ENCODE measurements at regions not wholly inside any gene's neighbourhood (a gene's known extent, or its start where the extent isn't known, plus 50 kb on each side); places are given as distances from the start of the nearest gene placed in this dataset.
"Not testable (repeated sequence)": the region's sequence is repeated elsewhere in the genome, so short reads cannot be mapped to it uniquely, and the experiment has no call there.

DNA sequence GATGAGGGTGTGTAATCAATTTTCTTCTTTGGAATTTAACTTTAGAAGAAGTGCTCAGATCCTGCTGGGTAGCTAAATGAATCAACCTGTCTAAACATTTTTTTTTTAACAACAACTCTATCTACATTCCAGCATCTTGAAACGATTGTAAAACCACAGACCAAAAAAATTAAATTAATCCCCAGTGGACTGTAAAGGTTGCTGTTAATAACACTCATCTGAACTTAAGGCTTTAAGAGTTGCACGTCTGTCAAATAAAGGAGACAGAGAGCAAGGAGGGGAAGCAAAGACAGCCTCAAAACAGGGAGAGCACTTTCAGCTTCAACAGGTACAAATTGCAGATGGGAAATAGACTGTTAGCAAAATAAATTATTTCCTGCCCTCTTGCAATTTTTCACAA lies 548.5 kb downstream of the DTWD2 start:
- Histone ChIP-seq H3K27me3 (ENCODE audit: control insufficient read depth in 1 of 2, insufficient read depth in 2 of 2, low read length in 2 of 2) (no peaks in the 10 kb centered on the region), H3K9ac (ENCODE audit: low read depth in 1 of 2, low read length in 2 of 2) (no peak overlapping the region), H3K27ac (ENCODE audit: low read depth, low read length) (no peak overlapping the region)

DNA sequence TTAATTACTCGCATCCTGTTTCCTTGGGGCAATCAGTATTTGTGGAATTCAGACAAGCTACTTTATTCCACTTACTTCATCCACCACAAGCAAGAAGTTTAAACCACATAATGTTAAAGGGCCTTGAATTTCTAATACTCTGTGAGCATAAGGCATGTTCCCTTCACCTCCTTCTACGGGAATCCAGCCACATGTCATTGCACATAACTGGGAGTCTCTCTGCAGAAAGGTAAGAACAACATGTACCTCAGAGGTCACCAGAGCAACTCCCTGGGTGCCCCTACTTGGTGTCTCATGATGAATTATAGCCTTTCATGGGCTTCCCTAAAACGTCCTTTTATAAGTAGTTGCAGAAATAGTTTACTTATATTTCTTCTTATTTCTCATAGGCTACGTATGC lies 553.2 kb downstream of the DTWD2 start:
- H3K4me1 ChIP-seq (ENCODE audit: control insufficient read depth in 1 of 2, insufficient read depth in 2 of 2, low read length in 2 of 2) = no peaks in the 10 kb centered on the region
- H3K27ac ChIP-seq (ENCODE audit: low read depth, low read length) = no peak overlapping the region
- H3K9me3 ChIP-seq (ENCODE audit: control insufficient read depth in 1 of 2, low read length in 2 of 2) = no peaks in the 10 kb centered on the region
- H3K9ac ChIP-seq (ENCODE audit: low read depth in 1 of 2, low read length in 2 of 2) = no peak overlapping the region
- H3K4me3 ChIP-seq (ENCODE audit: low read depth in 1 of 2, low read length in 2 of 2) = no peak overlapping the region
- H3K36me3 ChIP-seq (ENCODE audit: control insufficient read depth in 1 of 2, insufficient read depth in 2 of 2, low read length in 2 of 2) = no peaks in the 10 kb centered on the region
- H3K27me3 ChIP-seq (ENCODE audit: control insufficient read depth in 1 of 2, insufficient read depth in 2 of 2, low read length in 2 of 2) = no peaks in the 10 kb centered on the region

More for the DNA sequence above, 548.5 kb downstream of the DTWD2 start:
- H3K4me1 ChIP-seq (ENCODE audit: control insufficient read depth in 1 of 2, insufficient read depth in 2 of 2, low read length in 2 of 2) = no peaks in the 10 kb centered on the region
- H3K36me3 ChIP-seq (ENCODE audit: control insufficient read depth in 1 of 2, insufficient read depth in 2 of 2, low read length in 2 of 2) = no peaks in the 10 kb centered on the region
- H3K9me3 ChIP-seq (ENCODE audit: control insufficient read depth in 1 of 2, low read length in 2 of 2) = no peaks in the 10 kb centered on the region
- no peak overlapping the region for H3K4me3 ChIP-seq (ENCODE audit: low read depth in 1 of 2, low read length in 2 of 2)

DNA sequence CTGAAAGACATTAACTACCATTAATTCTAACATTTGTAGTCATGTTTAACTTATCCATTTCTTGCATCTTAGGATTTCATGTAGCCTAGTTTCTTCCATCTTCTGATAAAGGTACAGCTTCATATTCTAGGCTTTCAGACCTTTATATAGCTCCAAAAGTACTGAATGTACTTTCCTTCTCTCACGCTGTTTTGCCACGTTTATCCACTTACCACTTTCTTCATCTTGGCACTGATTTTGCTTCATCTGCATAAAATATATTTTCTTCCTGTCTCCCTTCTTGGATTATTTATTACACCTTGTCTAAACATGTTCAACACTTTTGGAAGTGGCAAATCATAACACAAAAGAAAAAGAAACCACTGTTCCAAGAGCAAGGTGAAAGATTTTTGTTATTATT lies 553.8 kb downstream of the DTWD2 start:
- no peak overlapping the region for H3K4me3 ChIP-seq (ENCODE audit: low read depth in 1 of 2, low read length in 2 of 2)
- H3K36me3 ChIP-seq (ENCODE audit: control insufficient read depth in 1 of 2, insufficient read depth in 2 of 2, low read length in 2 of 2) = no peaks in the 10 kb centered on the region
- no peaks in the 10 kb centered on the region for H3K4me1 ChIP-seq (ENCODE audit: control insufficient read depth in 1 of 2, insufficient read depth in 2 of 2, low read length in 2 of 2)
- H3K27me3 ChIP-seq (ENCODE audit: control insufficient read depth in 1 of 2, insufficient read depth in 2 of 2, low read length in 2 of 2) = no peaks in the 10 kb centered on the region
- H3K9ac ChIP-seq (ENCODE audit: low read depth in 1 of 2, low read length in 2 of 2) = no peak overlapping the region
- H3K9me3 ChIP-seq (ENCODE audit: control insufficient read depth in 1 of 2, low read length in 2 of 2) = no peaks in the 10 kb centered on the region
- no peak overlapping the region for H3K27ac ChIP-seq (ENCODE audit: low read depth, low read length)

DNA sequence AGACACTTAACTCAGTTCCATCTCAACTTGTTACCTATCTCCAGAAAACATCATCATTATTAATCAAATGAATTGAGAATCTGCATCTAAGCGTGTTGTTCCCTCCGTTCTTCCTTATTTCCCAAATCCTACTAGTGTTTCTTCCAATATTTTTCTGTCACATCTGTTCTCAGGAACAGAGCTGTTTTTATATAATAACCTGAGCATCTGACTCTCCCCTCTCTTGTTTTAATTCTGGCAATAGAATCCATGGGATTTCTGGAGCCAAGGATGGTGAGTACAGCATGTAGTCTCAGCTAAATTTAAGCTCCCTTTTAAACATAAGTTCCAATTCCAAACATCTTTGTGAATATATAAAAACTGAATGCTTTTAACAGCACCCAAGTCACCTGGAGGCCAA lies 558.3 kb downstream of the DTWD2 start:
- H3K27me3 ChIP-seq (ENCODE audit: control insufficient read depth in 1 of 2, insufficient read depth in 2 of 2, low read length in 2 of 2) = no peaks in the 10 kb centered on the region
- H3K4me3 ChIP-seq (ENCODE audit: low read depth in 1 of 2, low read length in 2 of 2) = no peak overlapping the region
- H3K27ac ChIP-seq (ENCODE audit: low read depth, low read length) = no peak overlapping the region
- H3K4me1 ChIP-seq (ENCODE audit: control insufficient read depth in 1 of 2, insufficient read depth in 2 of 2, low read length in 2 of 2) = no peaks in the 10 kb centered on the region
- H3K9ac ChIP-seq (ENCODE audit: low read depth in 1 of 2, low read length in 2 of 2) = no peak overlapping the region
- H3K9me3 ChIP-seq (ENCODE audit: control insufficient read depth in 1 of 2, low read length in 2 of 2) = no peaks in the 10 kb centered on the region
- H3K36me3 ChIP-seq (ENCODE audit: control insufficient read depth in 1 of 2, insufficient read depth in 2 of 2, low read length in 2 of 2) = no peaks in the 10 kb centered on the region

DNA sequence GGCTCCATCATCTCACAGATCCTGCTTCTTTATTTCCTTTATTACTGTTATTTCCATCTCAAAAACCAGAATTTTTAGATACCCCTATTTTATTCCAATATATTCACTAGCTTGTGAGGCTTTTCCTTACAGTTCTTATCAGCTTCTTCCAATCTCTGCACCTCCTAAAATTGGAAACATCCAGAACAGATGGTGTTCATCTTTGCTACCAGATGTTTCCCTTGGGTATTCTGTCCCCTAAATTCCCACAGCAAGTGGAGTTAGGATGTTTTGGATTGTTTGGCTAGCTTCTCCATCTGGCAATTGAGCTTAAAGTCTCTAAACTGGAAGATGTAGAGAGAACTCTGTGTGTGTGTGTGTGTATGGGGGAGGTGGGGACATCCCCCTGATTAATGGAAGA lies 580.4 kb downstream of the DTWD2 start:
- H3K9me3 ChIP-seq (ENCODE audit: control insufficient read depth in 1 of 2, low read length in 2 of 2) = no peaks in the 10 kb centered on the region
- no peak overlapping the region for H3K9ac ChIP-seq (ENCODE audit: low read depth in 1 of 2, low read length in 2 of 2)
- H3K4me3 ChIP-seq (ENCODE audit: low read depth in 1 of 2, low read length in 2 of 2) = no peak overlapping the region
- no peaks in the 10 kb centered on the region for H3K27me3 ChIP-seq (ENCODE audit: control insufficient read depth in 1 of 2, insufficient read depth in 2 of 2, low read length in 2 of 2)
- H3K36me3 ChIP-seq (ENCODE audit: control insufficient read depth in 1 of 2, insufficient read depth in 2 of 2, low read length in 2 of 2) = no peaks in the 10 kb centered on the region
- H3K27ac ChIP-seq (ENCODE audit: low read depth, low read length) = no peak overlapping the region
- H3K4me1 ChIP-seq (ENCODE audit: control insufficient read depth in 1 of 2, insufficient read depth in 2 of 2, low read length in 2 of 2) = no peaks in the 10 kb centered on the region

DNA sequence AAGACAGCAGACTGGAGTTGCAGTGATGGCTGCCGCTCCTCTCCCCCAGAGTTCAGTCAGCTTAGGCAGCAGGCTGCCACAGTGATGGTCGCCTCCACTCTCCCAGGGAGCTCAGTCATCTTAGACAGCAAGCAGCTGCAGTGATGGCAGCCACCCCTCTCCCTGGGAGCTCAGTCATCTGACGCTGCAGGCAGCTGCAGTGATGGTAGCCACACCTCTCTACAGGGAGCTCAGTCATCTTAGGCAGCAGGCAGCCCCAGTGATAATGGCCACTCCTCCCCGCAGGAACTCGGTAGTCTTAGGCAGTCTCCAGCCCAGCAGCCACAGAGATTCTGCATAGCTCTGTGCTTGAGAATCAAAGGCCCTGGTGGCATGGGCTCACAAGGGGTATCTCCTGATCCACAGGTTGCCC lies 582.7 kb downstream of the DTWD2 start:
- Histone ChIP-seq H3K36me3 (ENCODE audit: control insufficient read depth in 1 of 2, insufficient read depth in 2 of 2, low read length in 2 of 2) (no peaks in the 10 kb centered on the region), H3K27ac (ENCODE audit: low read depth, low read length) (no peak overlapping the region), H3K9ac (ENCODE audit: low read depth in 1 of 2, low read length in 2 of 2) (no peak overlapping the region), H3K9me3 (ENCODE audit: control insufficient read depth in 1 of 2, low read length in 2 of 2) (peaks cover 0 to 3% of the 10 kb centered on the region in 2 donors), H3K4me1 (ENCODE audit: control insufficient read depth in 1 of 2, insufficient read depth in 2 of 2, low read length in 2 of 2) (no peaks in the 10 kb centered on the region), H3K4me3 (ENCODE audit: low read depth in 1 of 2, low read length in 2 of 2) (no peak overlapping the region), H3K27me3 (ENCODE audit: control insufficient read depth in 1 of 2, insufficient read depth in 2 of 2, low read length in 2 of 2) (no peaks in the 10 kb centered on the region)

DNA sequence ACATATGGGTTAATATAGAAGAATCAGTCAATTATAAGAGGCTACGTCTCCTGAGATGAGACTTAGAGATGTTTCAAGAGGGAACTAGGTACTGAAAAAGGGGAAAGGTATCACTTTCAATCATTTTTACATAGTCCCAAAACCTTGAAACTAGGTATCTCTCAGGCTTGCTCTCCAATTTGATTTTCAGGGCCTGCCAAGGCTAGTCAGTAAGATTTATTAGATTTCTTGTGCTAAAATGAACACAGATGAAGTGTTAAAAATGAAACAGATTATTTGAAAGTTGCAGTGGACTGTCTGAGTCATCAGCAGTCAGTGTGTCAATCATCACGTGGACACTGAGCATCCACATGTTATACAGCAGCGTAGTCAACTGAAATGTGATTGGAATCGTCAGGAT lies 591.1 kb downstream of the DTWD2 start:
- Histone ChIP-seq H3K4me3 (ENCODE audit: low read depth in 1 of 2, low read length in 2 of 2) (no peak overlapping the region), H3K9me3 (ENCODE audit: control insufficient read depth in 1 of 2, low read length in 2 of 2) (peaks cover 0 to 3% of the 10 kb centered on the region in 2 donors), H3K27ac (ENCODE audit: low read depth, low read length) (no peak overlapping the region), H3K36me3 (ENCODE audit: control insufficient read depth in 1 of 2, insufficient read depth in 2 of 2, low read length in 2 of 2) (no peaks in the 10 kb centered on the region), H3K4me1 (ENCODE audit: control insufficient read depth in 1 of 2, insufficient read depth in 2 of 2, low read length in 2 of 2) (no peaks in the 10 kb centered on the region), H3K27me3 (ENCODE audit: control insufficient read depth in 1 of 2, insufficient read depth in 2 of 2, low read length in 2 of 2) (no peaks in the 10 kb centered on the region), H3K9ac (ENCODE audit: low read depth in 1 of 2, low read length in 2 of 2) (no peak overlapping the region)

DNA sequence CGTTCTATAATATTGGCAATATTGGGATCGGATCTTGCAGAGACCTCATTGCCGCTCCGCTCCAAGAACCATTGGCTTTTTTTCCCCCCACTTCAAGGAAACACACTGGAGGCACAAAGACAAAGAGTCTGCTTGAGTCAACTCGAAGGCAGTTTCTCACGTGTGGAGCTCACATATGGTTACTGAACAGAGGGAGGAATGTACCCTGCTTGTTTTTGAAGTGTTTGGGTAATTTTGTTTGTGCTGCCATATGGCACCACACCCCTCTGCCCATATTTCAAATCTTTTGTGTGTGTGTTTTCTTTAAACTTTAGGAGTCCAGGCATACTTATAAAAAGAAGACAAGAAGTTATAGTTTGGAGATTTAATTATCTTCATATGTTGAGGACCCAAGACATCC lies 595.9 kb downstream of the DTWD2 start:
- no peaks in the 10 kb centered on the region for H3K9me3 ChIP-seq (ENCODE audit: control insufficient read depth in 1 of 2, low read length in 2 of 2)
- no peaks in the 10 kb centered on the region for H3K27me3 ChIP-seq (ENCODE audit: control insufficient read depth in 1 of 2, insufficient read depth in 2 of 2, low read length in 2 of 2)
- H3K4me1 ChIP-seq (ENCODE audit: control insufficient read depth in 1 of 2, insufficient read depth in 2 of 2, low read length in 2 of 2) = no peaks in the 10 kb centered on the region
- H3K4me3 ChIP-seq (ENCODE audit: low read depth in 1 of 2, low read length in 2 of 2) = no peak overlapping the region
- no peak overlapping the region for H3K27ac ChIP-seq (ENCODE audit: low read depth, low read length)
- no peaks in the 10 kb centered on the region for H3K36me3 ChIP-seq (ENCODE audit: control insufficient read depth in 1 of 2, insufficient read depth in 2 of 2, low read length in 2 of 2)
- no peak overlapping the region for H3K9ac ChIP-seq (ENCODE audit: low read depth in 1 of 2, low read length in 2 of 2)

DNA sequence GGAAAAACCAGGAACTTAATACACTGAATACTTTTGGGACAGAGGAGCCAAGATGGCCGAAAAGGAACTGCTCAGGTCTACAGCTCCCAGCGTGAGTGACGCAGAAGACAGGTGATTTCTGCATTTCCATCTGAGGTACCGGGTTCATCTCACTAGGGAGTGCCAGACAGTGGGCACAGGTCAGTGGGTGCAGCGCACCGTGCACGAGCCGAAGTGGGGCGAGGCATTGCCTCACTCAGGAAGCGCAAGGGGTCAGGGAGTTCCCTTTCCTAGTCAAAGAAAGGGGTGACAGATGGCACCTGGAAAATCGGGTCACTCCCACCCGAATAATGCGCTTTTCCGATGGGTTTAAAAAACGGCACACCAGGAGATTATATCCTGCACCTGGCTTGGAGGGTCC lies 605.4 kb downstream of the DTWD2 start:
- H3K4me1 ChIP-seq (ENCODE audit: control insufficient read depth in 1 of 2, insufficient read depth in 2 of 2, low read length in 2 of 2); H3K4me3 ChIP-seq (ENCODE audit: low read depth in 1 of 2, low read length in 2 of 2); H3K9me3 ChIP-seq (ENCODE audit: control insufficient read depth in 1 of 2, low read length in 2 of 2); H3K36me3 ChIP-seq (ENCODE audit: control insufficient read depth in 1 of 2, insufficient read depth in 2 of 2, low read length in 2 of 2); H3K27me3 ChIP-seq (ENCODE audit: control insufficient read depth in 1 of 2, insufficient read depth in 2 of 2, low read length in 2 of 2); H3K9ac ChIP-seq (ENCODE audit: low read depth in 1 of 2, low read length in 2 of 2); H3K27ac ChIP-seq (ENCODE audit: low read depth, low read length): not testable (repeated sequence)

DNA sequence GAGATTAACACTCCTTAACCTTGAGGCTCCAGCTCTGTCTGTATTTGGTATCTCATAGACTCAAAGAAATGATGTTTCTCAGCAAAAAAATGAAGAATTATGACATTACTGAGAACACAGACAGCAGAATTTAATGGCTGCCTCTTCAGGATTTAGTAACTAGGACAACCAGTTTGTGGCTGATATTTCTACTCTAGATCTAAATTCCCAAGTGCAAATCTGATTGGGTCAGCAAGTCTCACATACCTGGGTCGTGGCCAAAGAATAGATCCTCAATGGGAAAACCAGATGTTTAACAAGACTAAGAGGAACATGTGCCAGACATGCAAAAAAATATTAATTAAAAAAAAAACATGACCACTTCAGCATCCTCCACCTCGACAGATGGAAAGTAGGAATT lies 608.9 kb downstream of the DTWD2 start:
- Histone ChIP-seq H3K4me3 (ENCODE audit: low read depth in 1 of 2, low read length in 2 of 2) (no peak overlapping the region), H3K27ac (ENCODE audit: low read depth, low read length) (no peak overlapping the region), H3K4me1 (ENCODE audit: control insufficient read depth in 1 of 2, insufficient read depth in 2 of 2, low read length in 2 of 2) (no peaks in the 10 kb centered on the region), H3K9ac (ENCODE audit: low read depth in 1 of 2, low read length in 2 of 2) (no peak overlapping the region), H3K9me3 (ENCODE audit: control insufficient read depth in 1 of 2, low read length in 2 of 2) (no peaks in the 10 kb centered on the region), H3K27me3 (ENCODE audit: control insufficient read depth in 1 of 2, insufficient read depth in 2 of 2, low read length in 2 of 2) (no peaks in the 10 kb centered on the region), H3K36me3 (ENCODE audit: control insufficient read depth in 1 of 2, insufficient read depth in 2 of 2, low read length in 2 of 2) (no peaks in the 10 kb centered on the region)

DNA sequence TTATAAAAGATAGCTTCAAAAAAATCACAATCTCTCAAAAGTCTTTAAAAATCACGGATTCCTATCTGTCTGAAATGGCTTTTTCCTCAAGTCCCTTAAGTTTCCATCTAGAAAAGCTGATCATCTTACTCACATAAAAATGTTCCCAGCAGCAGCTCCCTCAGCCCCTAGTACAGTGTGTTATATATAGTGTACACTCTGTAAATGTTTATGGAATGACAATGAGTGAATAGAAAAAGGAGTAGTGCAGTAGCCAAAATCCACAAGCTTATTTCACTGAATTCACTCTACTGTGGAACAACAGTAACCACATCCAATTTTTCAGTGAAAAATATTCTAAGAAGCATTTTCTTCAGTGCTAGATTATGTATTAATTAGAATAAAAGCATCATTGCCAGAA lies 609.4 kb downstream of the DTWD2 start:
- no peaks in the 10 kb centered on the region for H3K4me1 ChIP-seq (ENCODE audit: control insufficient read depth in 1 of 2, insufficient read depth in 2 of 2, low read length in 2 of 2)
- H3K9ac ChIP-seq (ENCODE audit: low read depth in 1 of 2, low read length in 2 of 2) = no peak overlapping the region
- no peaks in the 10 kb centered on the region for H3K27me3 ChIP-seq (ENCODE audit: control insufficient read depth in 1 of 2, insufficient read depth in 2 of 2, low read length in 2 of 2)
- H3K27ac ChIP-seq (ENCODE audit: low read depth, low read length) = no peak overlapping the region
- H3K36me3 ChIP-seq (ENCODE audit: control insufficient read depth in 1 of 2, insufficient read depth in 2 of 2, low read length in 2 of 2) = no peaks in the 10 kb centered on the region
- no peaks in the 10 kb centered on the region for H3K9me3 ChIP-seq (ENCODE audit: control insufficient read depth in 1 of 2, low read length in 2 of 2)
- H3K4me3 ChIP-seq (ENCODE audit: low read depth in 1 of 2, low read length in 2 of 2) = no peak overlapping the region
